Peyer's patch (tissue), 4 donors: ENCODE measurements at regions not wholly inside any gene's neighbourhood (a gene's known extent, or its start where the extent isn't known, plus 50 kb on each side); places are given as distances from the start of the nearest gene placed in this dataset.
"Not testable (repeated sequence)": the region's sequence is repeated elsewhere in the genome, so short reads cannot be mapped to it uniquely, and the experiment has no call there.

Source experiments
- DNase-seq, 3 donors: peaks; one replicate each; pipeline ENCODE4 v3.0.0-alpha.2; 2017 to 2019
- H3K27ac ChIP-seq, 4 donors: fragments of 200-600 bp; sonication (generic); one replicate each; pipeline ENCODE4 v1.5.1; 2016 to 2019
- H3K27me3 ChIP-seq, 2 donors: fragments of 200-600 bp; sonication (generic); one replicate each; pipeline ENCODE4 v1.5.1; 2019
- H3K36me3 ChIP-seq, 3 donors: fragments of 200-600 bp; sonication (generic); one replicate each; pipeline ENCODE4 v1.5.1; 2016 to 2019
- H3K4me1 ChIP-seq, 4 donors: fragments of 200-600 bp; sonication (generic); one replicate each; pipeline ENCODE4 v1.5.1; 2016 to 2019
- H3K4me3 ChIP-seq, 4 donors: fragments of 200-600 bp; sonication (generic); 1 replicate in 3 of 4; 2 replicates in 1 of 4; pipeline ENCODE4 v1.5.1; 2016 to 2019; ENCODE audit warnings: mild to moderate bottlenecking in 1 of 4
- H3K9me3 ChIP-seq, 4 donors: fragments of 200-600 bp; sonication (generic); one replicate each; pipeline ENCODE4 v1.5.1; 2016 to 2019; ENCODE audit warnings: mild to moderate bottlenecking in 1 of 4
- CTCF ChIP-seq, 6 experiments: fragments of 450-650 bp in 4 of 6; fragments of 200-600 bp in 2 of 6; sonication (generic) in 1 of 6; IDR thresholded peaks; one replicate each; pipeline ENCODE4 v1.5.1; 2017 to 2019; ENCODE audit warnings: antibody characterized with exemption in 6 of 6, mild to moderate bottlenecking in 3 of 6, moderate library complexity in 1 of 6
- POLR2A ChIP-seq, 2 donors: fragments of 450-650 bp; IDR thresholded peaks; one replicate each; pipeline ENCODE4 v1.5.1; 2017; ENCODE audit warnings: antibody characterized with exemption in 2 of 2, mild to moderate bottlenecking in 2 of 2, moderate library complexity in 2 of 2

DNA sequence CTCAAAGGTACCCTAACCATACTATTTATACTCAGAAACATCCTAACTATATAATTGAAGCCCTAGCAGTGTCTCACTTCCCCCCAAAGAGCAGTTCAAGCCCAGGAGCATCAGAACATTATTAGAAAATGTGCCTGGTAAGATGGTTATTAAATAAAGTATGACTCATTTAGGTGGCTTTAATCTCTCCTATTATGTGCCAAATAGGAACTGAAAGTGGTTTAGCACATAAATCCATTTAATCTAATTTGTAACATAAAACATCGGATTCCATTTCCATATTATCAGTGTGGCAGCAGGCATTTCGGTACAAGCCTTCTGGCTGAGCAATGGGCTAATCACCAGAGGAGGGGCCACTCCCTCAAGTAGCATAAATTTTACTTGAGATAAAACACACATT lies 395.2 kb upstream of the TMTC1 start:
- H3K27me3 ChIP-seq, result no peaks in the 10 kb centered on the region
- H3K27ac ChIP-seq, result no peak overlapping the region
- TF ChIP-seq POLR2A (IDR thresholded peaks at IDR 0.05), result no peak
- no peak for TF ChIP-seq CTCF (IDR thresholded peaks at IDR 0.05)
- no peak overlapping the region for H3K4me3 ChIP-seq
- H3K9me3 ChIP-seq, result no peaks in the 10 kb centered on the region
- no peak for DNase-seq
- H3K4me1 ChIP-seq, result no peaks in the 10 kb centered on the region
- H3K36me3 ChIP-seq, result no peaks in the 10 kb centered on the region

DNA sequence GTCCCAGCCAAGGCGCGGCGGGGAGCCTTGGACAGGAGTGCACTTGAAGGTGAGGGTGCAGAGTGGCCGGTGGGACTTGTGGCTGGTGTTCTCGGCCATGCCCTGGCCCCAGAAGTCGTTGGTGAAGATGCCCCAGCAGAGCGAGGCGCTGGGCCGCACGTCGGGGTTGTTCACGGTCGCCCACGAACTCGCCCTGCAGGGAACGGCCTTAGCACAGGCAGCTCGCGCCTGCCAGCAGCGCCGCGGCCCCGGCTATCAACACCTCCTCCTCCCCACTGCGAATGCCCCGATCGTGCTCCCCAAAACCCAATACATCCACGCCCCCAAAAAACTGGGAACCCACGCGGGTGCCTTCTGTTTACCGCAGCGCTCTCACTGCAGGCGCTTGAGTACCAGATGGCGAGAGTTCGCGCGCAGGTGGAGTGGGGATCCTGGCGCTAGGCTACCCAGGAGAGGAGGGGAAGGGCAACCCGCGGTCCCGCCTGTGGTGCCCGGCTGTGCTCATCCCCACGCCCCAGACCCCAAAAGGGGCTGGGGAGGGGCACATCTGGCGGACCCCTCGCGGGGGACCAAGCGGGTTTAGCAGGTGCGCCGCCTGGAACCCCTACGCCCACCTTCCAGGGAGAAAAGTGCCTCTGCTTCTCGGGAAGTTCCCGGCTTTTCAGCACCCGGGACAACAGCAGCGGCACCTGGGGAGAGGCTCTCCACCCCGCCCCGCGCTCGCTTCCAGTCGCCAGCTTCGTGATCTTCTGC lies 386.3 kb upstream of the TMTC1 start:
- DNase-seq, result no peak
- H3K9me3 ChIP-seq, result no peaks in the 10 kb centered on the region
- TF ChIP-seq POLR2A (IDR thresholded peaks at IDR 0.05) (no peak), CTCF (IDR thresholded peaks at IDR 0.05) (no peak)
- no peaks in the 10 kb centered on the region for H3K36me3 ChIP-seq
- no peak overlapping the region for H3K27ac ChIP-seq
- no peak overlapping the region for H3K4me3 ChIP-seq
- no peaks in the 10 kb centered on the region for H3K27me3 ChIP-seq
- H3K4me1 ChIP-seq, result no peaks in the 10 kb centered on the region

DNA sequence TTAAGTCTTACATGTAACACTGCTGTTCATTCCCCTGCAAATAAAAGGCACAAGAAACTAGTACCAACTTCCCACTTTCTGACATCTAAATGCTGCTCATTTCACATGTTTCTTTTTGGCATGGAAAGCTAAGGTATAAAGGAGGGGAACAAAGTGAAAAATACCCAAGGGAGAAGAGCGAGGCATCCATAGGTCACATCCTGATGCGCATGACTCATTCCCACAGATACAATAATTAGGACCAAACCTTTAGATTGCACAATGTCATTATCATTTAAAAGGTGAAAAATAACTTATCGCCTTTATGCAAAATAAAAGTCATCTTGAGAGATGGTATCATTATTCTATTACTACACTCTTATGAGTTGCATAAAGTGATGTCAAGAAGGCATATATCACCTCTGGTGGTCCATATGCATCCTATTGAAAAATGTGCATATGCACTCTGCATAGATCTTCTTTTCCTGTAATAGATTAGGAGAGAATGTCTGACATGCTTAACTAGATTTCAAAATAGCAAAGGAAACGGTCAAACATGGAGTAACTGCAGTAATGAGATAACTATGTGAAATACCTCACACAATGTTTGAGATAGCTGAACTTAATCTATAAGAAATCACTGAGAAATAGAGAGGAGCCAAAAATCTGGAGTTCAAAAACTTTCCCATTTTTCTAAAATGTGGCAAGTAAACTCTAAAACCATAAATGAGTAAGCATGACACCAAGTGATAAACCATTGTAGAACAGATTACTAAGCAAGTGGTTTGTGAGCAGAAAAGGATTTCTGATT lies 382.5 kb upstream of the TMTC1 start:
- H3K36me3 ChIP-seq, result no peaks in the 10 kb centered on the region
- no peaks in the 10 kb centered on the region for H3K27me3 ChIP-seq
- no peaks in the 10 kb centered on the region for H3K9me3 ChIP-seq
- H3K4me1 ChIP-seq, result no peaks in the 10 kb centered on the region
- H3K27ac ChIP-seq, result no peak overlapping the region
- H3K4me3 ChIP-seq, result no peak overlapping the region
- no peak for DNase-seq
- no peak for TF ChIP-seq POLR2A (IDR thresholded peaks at IDR 0.05)
- no peak for TF ChIP-seq CTCF (IDR thresholded peaks at IDR 0.05)

- Histone ChIP-seq H3K4me3 (no peak overlapping the region), H3K27me3 (no peaks in the 10 kb centered on the region), H3K27ac (no peak overlapping the region), H3K4me1 (no peaks in the 10 kb centered on the region), H3K36me3 (no peaks in the 10 kb centered on the region), H3K9me3 (no peaks in the 10 kb centered on the region)
- DNase-seq, result no peak
- no peak for TF ChIP-seq POLR2A (IDR thresholded peaks at IDR 0.05)
- no peak for TF ChIP-seq CTCF (IDR thresholded peaks at IDR 0.05)
Measured at GRCh38 chr12:30164382-30165318, 380.9 kb upstream of the TMTC1 start.

GRCh38 chr12:30156833-30157232 lies 373.1 kb upstream of the TMTC1 start:
- DNase-seq, H3K9me3 ChIP-seq, H3K36me3 ChIP-seq, H3K4me3 ChIP-seq, H3K4me1 ChIP-seq, H3K27ac ChIP-seq, H3K27me3 ChIP-seq: not testable (repeated sequence)
